MG63 (cell line): ENCODE measurements at regions not wholly inside any gene's neighbourhood (a gene's known extent, or its start where the extent isn't known, plus 50 kb on each side); places are given as distances from the start of the nearest gene placed in this dataset.

ENCODE experiments used
- DNase-seq: peaks from one replicate; pipeline ENCODE4 v3.0.0-alpha.2; 2020
- H3K27me3 ChIP-seq: fragments of 250-450 bp; sonication (Bioruptor Pico); 2 replicates; pipeline ENCODE4 v1.5.1; 2020; ENCODE audit warnings: mild to moderate bottlenecking, moderate library complexity
- H3K36me3 ChIP-seq: fragments of 250-450 bp; sonication (Bioruptor Pico); 2 replicates; pipeline ENCODE4 v1.5.1; 2020; ENCODE audit warnings: mild to moderate bottlenecking, moderate library complexity
- H3K4me3 ChIP-seq: fragments of 250-450 bp; sonication (Bioruptor Pico); 2 replicates; pipeline ENCODE4 v1.5.1; 2020; ENCODE audit warnings: mild to moderate bottlenecking, moderate library complexity
- H3K9me3 ChIP-seq: fragments of 250-450 bp; sonication (Bioruptor Pico); 2 replicates; pipeline ENCODE4 v1.5.1; 2020; ENCODE audit warnings: mild to moderate bottlenecking, moderate library complexity

GRCh38 chr21:35236090-35236489 lies 187.0 kb upstream of the RUNX1 start:
- H3K36me3 ChIP-seq: no peaks in the 10 kb centered on the region

GRCh38 chr21:35234725-35235124 lies 185.6 kb upstream of the RUNX1 start:
- Histone ChIP-seq H3K36me3 (no peaks in the 10 kb centered on the region), H3K27me3 (no peaks in the 10 kb centered on the region), H3K9me3 (no peaks in the 10 kb centered on the region), H3K4me3 (no peak overlapping the region)
- no peak for DNase-seq

More at GRCh38 chr21:35236090-35236489, 187.0 kb upstream of the RUNX1 start:
- Histone ChIP-seq H3K27me3 (no peaks in the 10 kb centered on the region), H3K4me3 (no peak overlapping the region), H3K9me3 (no peaks in the 10 kb centered on the region)
- DNase-seq: no peak

GRCh38 chr21:35233756-35234155 lies 184.7 kb upstream of the RUNX1 start:
- H3K4me3 ChIP-seq: no peak overlapping the region
- H3K9me3 ChIP-seq: no peaks in the 10 kb centered on the region
- H3K36me3 ChIP-seq: no peaks in the 10 kb centered on the region
- no peak for DNase-seq
- H3K27me3 ChIP-seq: no peaks in the 10 kb centered on the region

- H3K27me3 ChIP-seq: no peaks in the 10 kb centered on the region
- no peak overlapping the region for H3K4me3 ChIP-seq
- no peaks in the 10 kb centered on the region for H3K9me3 ChIP-seq
- DNase-seq: peak; percentile 28
- no peaks in the 10 kb centered on the region for H3K36me3 ChIP-seq
Observed at GRCh38 chr21:35232545-35233176, 183.6 kb upstream of the RUNX1 start.

- Histone ChIP-seq H3K27me3 (no peaks in the 10 kb centered on the region), H3K4me3 (no peak overlapping the region), H3K36me3 (no peaks in the 10 kb centered on the region), H3K9me3 (no peaks in the 10 kb centered on the region)
- DNase-seq: no peak
Observed at GRCh38 chr21:35231090-35231489, 182.0 kb upstream of the RUNX1 start.

- no peak for DNase-seq
- Histone ChIP-seq H3K27me3 (no peaks in the 10 kb centered on the region), H3K36me3 (no peaks in the 10 kb centered on the region), H3K9me3 (no peaks in the 10 kb centered on the region), H3K4me3 (no peak overlapping the region)
Observed at GRCh38 chr21:35229290-35229689, 180.2 kb upstream of the RUNX1 start.

- DNase-seq: no peak
- H3K27me3 ChIP-seq: no peaks in the 10 kb centered on the region
- no peak overlapping the region for H3K4me3 ChIP-seq
- H3K9me3 ChIP-seq: no peaks in the 10 kb centered on the region
- H3K36me3 ChIP-seq: no peaks in the 10 kb centered on the region
Observed at GRCh38 chr21:35227786-35228185, 178.7 kb upstream of the RUNX1 start.

- DNase-seq: no peak
- Histone ChIP-seq H3K36me3 (no peaks in the 10 kb centered on the region), H3K4me3 (no peak overlapping the region), H3K27me3 (no peaks in the 10 kb centered on the region), H3K9me3 (no peaks in the 10 kb centered on the region)
Observed at GRCh38 chr21:35226968-35227744, 178.1 kb upstream of the RUNX1 start.

GRCh38 chr21:35226328-35226727 lies 177.2 kb upstream of the RUNX1 start:
- peak; percentile 61 for DNase-seq
- Histone ChIP-seq H3K27me3 (no peaks in the 10 kb centered on the region), H3K4me3 (no peak overlapping the region), H3K9me3 (no peaks in the 10 kb centered on the region), H3K36me3 (no peaks in the 10 kb centered on the region)

GRCh38 chr21:35225573-35225972 lies 176.5 kb upstream of the RUNX1 start:
- H3K27me3 ChIP-seq: no peaks in the 10 kb centered on the region
- no peaks in the 10 kb centered on the region for H3K36me3 ChIP-seq
- no peak overlapping the region for H3K4me3 ChIP-seq
- DNase-seq: no peak
- H3K9me3 ChIP-seq: no peaks in the 10 kb centered on the region

- DNase-seq: no peak
Observed at GRCh38 chr21:35223480-35224156, 174.5 kb upstream of the RUNX1 start.

GRCh38 chr21:35222541-35222941 lies 173.4 kb upstream of the RUNX1 start:
- H3K36me3 ChIP-seq: no peaks in the 10 kb centered on the region
- no peaks in the 10 kb centered on the region for H3K27me3 ChIP-seq
- H3K9me3 ChIP-seq: no peaks in the 10 kb centered on the region
- no peak overlapping the region for H3K4me3 ChIP-seq
- no peak for DNase-seq

More at GRCh38 chr21:35223480-35224156, 174.5 kb upstream of the RUNX1 start:
- Histone ChIP-seq H3K9me3 (no peaks in the 10 kb centered on the region), H3K27me3 (no peaks in the 10 kb centered on the region), H3K36me3 (no peaks in the 10 kb centered on the region), H3K4me3 (no peak overlapping the region)

GRCh38 chr21:35222021-35222420 lies 172.9 kb upstream of the RUNX1 start:
- no peaks in the 10 kb centered on the region for H3K36me3 ChIP-seq
- DNase-seq: no peak
- no peaks in the 10 kb centered on the region for H3K9me3 ChIP-seq
- H3K4me3 ChIP-seq: no peak overlapping the region
- H3K27me3 ChIP-seq: no peaks in the 10 kb centered on the region

- no peaks in the 10 kb centered on the region for H3K27me3 ChIP-seq
- H3K9me3 ChIP-seq: no peaks in the 10 kb centered on the region
- no peak for DNase-seq
- no peak overlapping the region for H3K4me3 ChIP-seq
- no peaks in the 10 kb centered on the region for H3K36me3 ChIP-seq
Observed at GRCh38 chr21:35220301-35220700, 171.2 kb upstream of the RUNX1 start.

GRCh38 chr21:35219719-35220118 lies 170.6 kb upstream of the RUNX1 start:
- DNase-seq: no peak
- Histone ChIP-seq H3K9me3 (no peaks in the 10 kb centered on the region), H3K4me3 (no peak overlapping the region), H3K27me3 (no peaks in the 10 kb centered on the region), H3K36me3 (no peaks in the 10 kb centered on the region)

GRCh38 chr21:35219291-35219690 lies 170.2 kb upstream of the RUNX1 start:
- no peak for DNase-seq
- no peak overlapping the region for H3K4me3 ChIP-seq

GRCh38 chr21:35217504-35218060 lies 168.5 kb upstream of the RUNX1 start:
- Histone ChIP-seq H3K36me3 (no peaks in the 10 kb centered on the region), H3K27me3 (no peaks in the 10 kb centered on the region), H3K4me3 (no peak overlapping the region), H3K9me3 (no peaks in the 10 kb centered on the region)
- no peak for DNase-seq

More at GRCh38 chr21:35219291-35219690, 170.2 kb upstream of the RUNX1 start:
- Histone ChIP-seq H3K36me3 (no peaks in the 10 kb centered on the region), H3K27me3 (no peaks in the 10 kb centered on the region), H3K9me3 (no peaks in the 10 kb centered on the region)
